H7 (cell line): ENCODE measurements at regions not wholly inside any gene's neighbourhood (a gene's known extent, or its start where the extent isn't known, plus 50 kb on each side); places are given as distances from the start of the nearest gene placed in this dataset.
"Not testable (repeated sequence)": the region's sequence is repeated elsewhere in the genome, so short reads cannot be mapped to it uniquely, and the experiment has no call there.

Experiments
- DNase-seq: peaks from one replicate; pipeline ENCODE4 v3.0.0; 2012
- H3K27me3 ChIP-seq: 2 replicates; pipeline ENCODE4 v1.6.0; 2011; ENCODE audit warnings: mild to moderate bottlenecking, low read length; ENCODE audit not compliant: control insufficient read depth, insufficient read depth
- H3K36me3 ChIP-seq: replicated peaks from 2 replicates; pipeline ENCODE4 v1.5.1; 2011; ENCODE audit warnings: low read length; ENCODE audit not compliant: control insufficient read depth, insufficient read depth
- H3K4me3 ChIP-seq: 2 replicates; pipeline ENCODE4 v1.5.1; 2011; ENCODE audit warnings: low read depth, mild to moderate bottlenecking, control low read depth, low read length, moderate library complexity; ENCODE audit not compliant: insufficient read depth

- no peak for DNase-seq
- Histone ChIP-seq H3K4me3 (no peak overlapping the region), H3K27me3 (no peaks in the 10 kb centered on the region), H3K36me3 (no peaks in the 10 kb centered on the region)
These were observed 174.5 kb upstream of the MAP3K1 start for GRCh38 chr5:56640763-56641406.

DNA sequence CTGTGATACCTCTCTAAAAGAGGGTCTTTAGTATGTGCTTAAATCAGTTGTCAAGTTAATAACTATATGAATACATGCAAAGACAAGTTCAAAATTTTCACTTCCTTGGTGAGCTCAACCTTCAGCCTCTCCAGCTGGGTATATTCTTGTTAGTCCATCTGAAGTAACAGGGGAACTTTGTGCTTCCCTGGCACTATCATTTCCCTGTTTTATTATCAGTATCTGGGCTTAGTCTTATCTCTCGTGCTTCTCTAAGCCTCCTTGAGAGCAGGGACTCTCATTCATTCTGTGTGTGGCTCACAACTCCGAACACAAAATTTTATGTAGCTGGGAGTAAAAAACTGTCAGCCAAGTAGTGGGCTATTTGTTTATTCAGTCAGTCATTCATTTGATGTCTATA lies 175.9 kb upstream of the MAP3K1 start:
- no peaks in the 10 kb centered on the region for H3K27me3 ChIP-seq
- no peak overlapping the region for H3K4me3 ChIP-seq
- H3K36me3 ChIP-seq, result no peaks in the 10 kb centered on the region
- no peak for DNase-seq

DNA sequence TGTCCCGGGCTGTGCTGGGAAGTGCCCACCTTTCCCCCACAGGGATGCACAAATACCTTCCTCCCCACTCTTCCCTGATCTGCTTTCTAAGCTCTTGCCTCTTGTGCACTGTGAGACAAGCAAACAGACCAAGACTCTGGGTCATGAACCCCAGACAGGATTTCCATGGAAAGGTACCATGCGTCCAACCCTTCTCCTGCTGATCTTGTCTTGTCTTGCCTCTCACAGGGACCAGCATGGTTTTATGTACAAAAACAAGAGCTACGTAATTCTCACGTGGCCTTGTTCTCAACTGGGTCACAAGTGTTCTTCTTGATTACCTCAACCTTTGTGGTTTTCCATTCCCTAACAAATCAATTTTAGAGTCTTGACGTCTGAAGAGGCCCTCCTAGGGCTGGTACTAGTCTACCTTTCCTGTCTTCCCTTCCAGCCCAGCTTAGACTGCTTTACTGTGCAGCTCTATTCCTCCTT lies 176.5 kb upstream of the MAP3K1 start:
- no peak for DNase-seq
- no peak overlapping the region for H3K4me3 ChIP-seq
- no peaks in the 10 kb centered on the region for H3K36me3 ChIP-seq
- no peaks in the 10 kb centered on the region for H3K27me3 ChIP-seq

DNA sequence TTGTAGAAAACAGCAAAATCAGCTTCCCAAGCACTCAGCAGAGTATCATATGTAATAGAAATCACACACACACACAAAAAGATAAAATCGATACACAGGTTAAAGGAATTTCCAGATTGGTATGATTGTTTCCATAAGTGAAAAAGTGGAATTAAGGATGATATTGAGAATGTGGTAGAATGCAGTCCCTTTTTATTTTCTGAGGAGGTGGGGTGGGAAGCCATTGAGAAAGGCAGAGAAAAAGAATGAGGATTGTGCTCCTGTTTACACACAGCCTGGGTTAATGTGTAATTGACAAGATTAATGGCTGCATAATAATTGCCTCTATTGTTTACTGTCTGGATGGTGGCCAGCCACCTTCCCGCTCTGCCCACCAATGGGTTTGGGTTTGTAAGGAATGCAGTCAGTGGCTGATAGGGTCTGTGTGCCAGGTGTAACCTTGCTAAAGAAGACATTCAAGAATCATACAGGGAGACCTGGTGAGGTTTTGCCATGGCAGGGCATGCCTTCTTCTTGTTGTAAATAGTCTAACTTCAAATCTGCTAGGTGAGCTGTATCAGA lies 177.2 kb upstream of the MAP3K1 start:
- no peaks in the 10 kb centered on the region for H3K27me3 ChIP-seq
- no peak overlapping the region for H3K4me3 ChIP-seq
- H3K36me3 ChIP-seq, result no peaks in the 10 kb centered on the region
- DNase-seq, result peak; percentile 18

DNA sequence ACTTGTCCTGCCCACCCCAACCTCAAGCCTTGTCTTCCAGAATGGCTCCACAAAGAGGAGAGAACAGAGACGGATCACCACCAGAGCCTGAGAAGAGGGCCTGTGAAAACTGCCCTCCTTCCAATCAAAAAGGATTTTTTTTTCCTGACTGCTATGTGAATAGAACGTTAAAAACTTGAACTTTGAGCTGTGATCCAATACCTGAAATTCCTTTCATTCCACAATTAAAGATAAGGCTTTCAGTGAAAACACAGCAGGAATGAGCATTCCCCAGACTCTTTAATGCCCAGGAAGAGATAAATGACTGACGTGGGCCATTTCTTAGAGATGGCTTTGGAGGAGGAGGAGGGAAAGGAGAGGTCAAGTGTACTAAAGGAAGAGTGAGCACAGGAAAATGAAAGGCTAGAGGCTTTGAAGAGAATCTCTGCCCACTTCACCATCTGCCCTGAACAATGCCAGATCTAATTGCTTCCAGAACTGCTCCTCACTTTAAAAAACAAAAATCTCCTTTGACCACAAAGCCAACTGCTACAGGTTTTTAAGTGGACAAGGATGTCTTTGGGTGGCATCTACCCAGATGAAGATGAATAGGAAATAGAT lies 177.9 kb upstream of the MAP3K1 start:
- no peaks in the 10 kb centered on the region for H3K36me3 ChIP-seq
- no peak overlapping the region for H3K4me3 ChIP-seq
- peak; percentile 16 for DNase-seq
- no peaks in the 10 kb centered on the region for H3K27me3 ChIP-seq

DNA sequence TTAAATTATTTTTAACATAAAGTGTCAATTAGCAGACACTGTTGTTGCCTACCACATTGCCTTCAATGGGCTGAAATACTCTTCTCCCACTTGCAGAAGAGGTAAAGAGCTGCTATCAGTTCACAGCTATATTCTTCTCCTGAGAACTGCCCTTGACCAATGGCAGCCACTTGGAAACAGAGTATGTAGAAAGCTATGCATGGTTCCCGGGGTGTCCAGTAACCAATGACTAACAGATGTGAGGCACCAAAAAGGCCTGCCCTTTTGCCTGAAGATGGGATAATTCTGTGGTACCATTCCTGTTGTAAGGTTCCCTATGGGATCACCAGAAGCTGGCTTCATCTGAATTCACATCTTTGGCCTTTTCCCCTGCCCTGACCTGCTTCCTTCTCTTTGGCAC lies 181.4 kb upstream of the MAP3K1 start:
- Histone ChIP-seq H3K4me3 (no peak overlapping the region), H3K36me3 (no peaks in the 10 kb centered on the region), H3K27me3 (no peaks in the 10 kb centered on the region)
- DNase-seq, result no peak

GRCh38 chr5:56632939-56633338 lies 182.4 kb upstream of the MAP3K1 start:
- Histone ChIP-seq H3K27me3 (no peaks in the 10 kb centered on the region), H3K4me3 (no peak overlapping the region), H3K36me3 (no peaks in the 10 kb centered on the region)
- DNase-seq, result no peak

- no peak for DNase-seq
- Histone ChIP-seq H3K27me3 (no peaks in the 10 kb centered on the region), H3K4me3 (no peak overlapping the region), H3K36me3 (no peaks in the 10 kb centered on the region)
These were observed 183.2 kb upstream of the MAP3K1 start for GRCh38 chr5:56632199-56632598.

DNA sequence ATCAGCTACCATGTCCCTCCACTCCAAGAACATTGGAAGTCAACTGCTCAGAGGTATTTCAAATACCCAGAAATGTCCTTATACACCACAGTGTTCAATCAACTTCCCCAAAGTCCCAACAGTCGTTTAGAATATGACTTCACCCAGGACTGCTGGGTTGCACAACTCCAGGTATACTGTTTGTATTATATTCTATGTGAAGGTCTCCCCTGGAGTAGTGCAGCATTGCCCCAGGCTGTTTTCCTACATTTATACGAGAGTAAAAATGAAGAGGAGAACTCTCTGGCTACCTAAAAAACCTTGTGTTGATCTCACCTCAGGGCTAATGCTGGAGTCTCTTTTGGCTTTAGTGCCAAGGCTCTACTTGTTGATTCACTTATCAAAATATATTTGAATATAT lies 183.6 kb upstream of the MAP3K1 start:
- H3K27me3 ChIP-seq, result no peaks in the 10 kb centered on the region
- no peak overlapping the region for H3K4me3 ChIP-seq
- no peak for DNase-seq
- no peaks in the 10 kb centered on the region for H3K36me3 ChIP-seq

- not testable (repeated sequence) for DNase-seq, H3K27me3 ChIP-seq, H3K36me3 ChIP-seq, H3K4me3 ChIP-seq
These were observed 186.7 kb upstream of the MAP3K1 start for GRCh38 chr5:56628616-56629015.

DNA sequence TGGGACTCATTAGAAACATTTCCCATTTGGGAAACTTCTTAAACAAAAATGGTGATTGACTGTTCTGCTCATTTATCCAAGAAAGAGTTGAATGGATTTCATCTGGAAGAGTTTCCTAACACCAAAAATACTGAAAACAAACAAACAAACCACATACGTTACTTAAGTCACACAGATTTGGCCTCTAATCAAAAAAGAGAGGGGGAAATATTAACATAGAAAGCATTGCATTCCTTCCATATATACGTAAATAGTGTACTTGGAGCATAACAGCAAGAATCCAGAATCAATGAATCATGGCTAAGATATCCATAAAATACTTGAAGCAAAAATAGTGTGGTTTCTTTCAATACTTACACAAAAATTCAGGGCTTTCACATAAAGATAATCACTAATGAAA lies 189.8 kb upstream of the MAP3K1 start:
- DNase-seq, result no peak
- H3K4me3 ChIP-seq, result no peak overlapping the region
- no peaks in the 10 kb centered on the region for H3K36me3 ChIP-seq
- H3K27me3 ChIP-seq, result no peaks in the 10 kb centered on the region

DNA sequence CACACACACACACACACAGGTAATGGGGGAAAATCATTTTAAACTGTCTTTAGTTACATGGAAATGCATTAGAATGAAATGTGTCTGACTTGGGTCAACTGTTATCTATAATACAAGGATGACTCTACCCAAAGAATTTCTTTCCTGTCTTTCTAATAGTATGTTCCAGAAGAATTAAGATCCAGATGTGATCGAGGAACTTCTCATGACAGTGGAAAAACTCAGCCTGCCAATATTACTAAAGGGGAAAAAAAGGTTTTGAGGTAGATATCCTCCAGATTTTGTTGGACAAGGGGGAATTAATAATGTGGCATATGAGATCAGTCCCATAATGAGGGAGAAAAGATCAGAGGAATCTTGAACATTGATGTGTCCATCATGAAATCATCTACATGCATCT lies 190.6 kb upstream of the MAP3K1 start:
- H3K4me3 ChIP-seq, result no peak overlapping the region
- no peaks in the 10 kb centered on the region for H3K27me3 ChIP-seq
- H3K36me3 ChIP-seq, result no peaks in the 10 kb centered on the region
- no peak for DNase-seq

- H3K27me3 ChIP-seq, result no peaks in the 10 kb centered on the region
- no peak overlapping the region for H3K4me3 ChIP-seq
- DNase-seq, result no peak
- no peaks in the 10 kb centered on the region for H3K36me3 ChIP-seq
These were observed 193.2 kb upstream of the MAP3K1 start for GRCh38 chr5:56622141-56622540.

DNA sequence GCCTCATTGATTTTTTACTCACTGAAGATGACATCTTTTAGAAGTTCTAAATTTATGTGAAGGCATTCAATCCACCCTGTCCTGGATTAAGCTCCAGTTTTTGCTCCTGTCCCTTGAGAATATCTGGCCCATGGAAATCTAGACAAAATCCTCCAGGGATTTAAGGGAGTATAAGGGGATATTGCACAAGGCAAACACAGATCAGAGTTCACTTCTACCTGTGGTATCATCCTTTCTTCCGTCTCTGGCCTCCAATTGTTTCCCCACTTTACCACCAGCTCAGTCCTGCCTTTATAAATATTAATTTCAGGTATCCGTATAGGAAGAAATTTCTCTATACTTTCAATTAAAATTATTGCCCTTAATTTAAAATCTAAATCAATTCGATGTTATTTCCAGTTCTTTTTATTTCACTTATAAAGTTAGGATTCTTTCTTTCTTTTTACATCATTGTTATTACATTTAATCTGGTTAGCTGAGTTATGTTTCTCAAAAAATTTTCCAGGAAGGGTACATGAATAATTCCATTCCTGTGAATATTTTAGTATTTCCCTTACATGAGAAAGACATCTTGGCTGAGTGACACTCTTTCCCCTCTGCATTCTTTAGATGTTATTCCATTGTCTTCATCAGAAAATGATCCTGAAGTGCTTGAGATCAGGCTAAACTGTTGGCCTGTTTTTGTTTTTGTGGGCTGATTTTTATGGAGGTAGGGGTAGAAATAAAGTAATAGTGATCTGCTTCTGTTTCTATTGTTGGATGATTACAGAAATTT lies 194.3 kb upstream of the MAP3K1 start:
- DNase-seq, result no peak
- H3K4me3 ChIP-seq, result no peak overlapping the region
- H3K36me3 ChIP-seq, result no peaks in the 10 kb centered on the region
- H3K27me3 ChIP-seq, result no peaks in the 10 kb centered on the region

GRCh38 chr5:56617998-56618397 lies 197.4 kb upstream of the MAP3K1 start:
- DNase-seq, result no peak
- no peaks in the 10 kb centered on the region for H3K36me3 ChIP-seq
- no peak overlapping the region for H3K4me3 ChIP-seq
- no peaks in the 10 kb centered on the region for H3K27me3 ChIP-seq
